HCT116 (cell line): ENCODE measurements at regions not wholly inside any gene's neighbourhood (a gene's known extent, or its start where the extent isn't known, plus 50 kb on each side); places are given as distances from the start of the nearest gene placed in this dataset.

Experiments used
- POLR2AphosphoS5 ChIP-seq: IDR thresholded peaks from 2 replicates; pipeline ENCODE4 v1.6.1; 2011; ENCODE audit warnings: mild to moderate bottlenecking, low read depth, low read length, moderate library complexity
- RAD21 ChIP-seq: IDR thresholded peaks from 2 replicates; pipeline ENCODE4 v1.6.1; 2012; ENCODE audit warnings: low read depth, mild to moderate bottlenecking

DNA sequence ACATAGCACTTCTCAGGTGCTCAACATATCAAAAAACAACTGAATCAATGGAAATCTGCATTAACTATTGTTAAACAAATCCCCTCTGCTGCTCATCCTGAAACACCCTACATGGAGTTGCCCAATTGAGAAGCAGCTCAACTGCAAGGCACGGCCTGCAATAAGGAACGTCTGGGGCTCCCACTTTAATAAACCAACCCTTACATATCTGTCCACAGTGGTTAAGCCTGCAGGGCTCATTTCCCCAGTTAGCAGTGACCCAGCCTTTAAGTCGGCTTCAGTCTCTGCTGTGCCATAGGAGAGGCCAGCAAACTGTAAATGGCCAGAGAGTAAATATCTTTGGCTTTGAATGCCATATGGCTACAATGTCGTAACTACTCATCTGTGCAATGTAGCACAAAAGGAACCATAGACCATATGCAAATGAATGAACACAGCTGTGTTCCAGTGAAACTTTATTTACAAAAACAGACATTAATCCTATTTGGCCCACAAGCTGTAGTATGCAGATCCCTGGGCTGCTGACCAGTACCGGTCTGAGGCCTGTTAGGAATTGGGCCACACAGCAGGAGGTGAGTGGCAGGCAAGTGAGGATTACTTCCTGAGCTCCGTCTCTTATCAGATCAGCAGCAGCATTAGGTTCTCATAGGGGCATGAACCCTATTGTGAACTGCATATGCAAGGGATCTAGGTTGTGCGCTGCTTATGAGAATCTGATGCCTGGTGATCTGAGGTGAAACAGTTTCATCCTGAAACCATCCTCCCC lies 522.7 kb upstream of the CDH4 start:
- TF ChIP-seq POLR2AphosphoS5 (no peak), RAD21 (no peak)
